PFSK-1 (cell line): ENCODE measurements at regions not wholly inside any gene's neighbourhood (a gene's known extent, or its start where the extent isn't known, plus 50 kb on each side); places are given as distances from the start of the nearest gene placed in this dataset.

ENCODE experiments used
- TAF1 ChIP-seq: IDR thresholded peaks from 2 replicates; pipeline ENCODE4 v1.6.1; 2012; ENCODE audit warnings: low read length, control low read depth, borderline replicate concordance; ENCODE audit not compliant: insufficient read depth
- TF ChIP-seq, protein P1 (sequence below), 2 experiments: IDR thresholded peaks; 2 replicates each; pipeline versions ENCODE4 v1.6.1 to v1.8.0; 2011 to 2012; ENCODE audit warnings: low read depth in 2 of 2, low read length in 2 of 2, control low read depth in 1 of 2, inconsistent platforms in 1 of 2, mild to moderate bottlenecking in 1 of 2, moderate library complexity in 1 of 2; ENCODE audit not compliant: insufficient read depth in 1 of 2

GRCh38 chr7:119482671-119483070 lies 790.3 kb upstream of the KCND2 start:
- TF ChIP-seq, protein P1, sequence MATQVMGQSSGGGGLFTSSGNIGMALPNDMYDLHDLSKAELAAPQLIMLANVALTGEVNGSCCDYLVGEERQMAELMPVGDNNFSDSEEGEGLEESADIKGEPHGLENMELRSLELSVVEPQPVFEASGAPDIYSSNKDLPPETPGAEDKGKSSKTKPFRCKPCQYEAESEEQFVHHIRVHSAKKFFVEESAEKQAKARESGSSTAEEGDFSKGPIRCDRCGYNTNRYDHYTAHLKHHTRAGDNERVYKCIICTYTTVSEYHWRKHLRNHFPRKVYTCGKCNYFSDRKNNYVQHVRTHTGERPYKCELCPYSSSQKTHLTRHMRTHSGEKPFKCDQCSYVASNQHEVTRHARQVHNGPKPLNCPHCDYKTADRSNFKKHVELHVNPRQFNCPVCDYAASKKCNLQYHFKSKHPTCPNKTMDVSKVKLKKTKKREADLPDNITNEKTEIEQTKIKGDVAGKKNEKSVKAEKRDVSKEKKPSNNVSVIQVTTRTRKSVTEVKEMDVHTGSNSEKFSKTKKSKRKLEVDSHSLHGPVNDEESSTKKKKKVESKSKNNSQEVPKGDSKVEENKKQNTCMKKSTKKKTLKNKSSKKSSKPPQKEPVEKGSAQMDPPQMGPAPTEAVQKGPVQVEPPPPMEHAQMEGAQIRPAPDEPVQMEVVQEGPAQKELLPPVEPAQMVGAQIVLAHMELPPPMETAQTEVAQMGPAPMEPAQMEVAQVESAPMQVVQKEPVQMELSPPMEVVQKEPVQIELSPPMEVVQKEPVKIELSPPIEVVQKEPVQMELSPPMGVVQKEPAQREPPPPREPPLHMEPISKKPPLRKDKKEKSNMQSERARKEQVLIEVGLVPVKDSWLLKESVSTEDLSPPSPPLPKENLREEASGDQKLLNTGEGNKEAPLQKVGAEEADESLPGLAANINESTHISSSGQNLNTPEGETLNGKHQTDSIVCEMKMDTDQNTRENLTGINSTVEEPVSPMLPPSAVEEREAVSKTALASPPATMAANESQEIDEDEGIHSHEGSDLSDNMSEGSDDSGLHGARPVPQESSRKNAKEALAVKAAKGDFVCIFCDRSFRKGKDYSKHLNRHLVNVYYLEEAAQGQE (IDR thresholded peaks at IDR 0.05; ENCODE audit: insufficient read depth in 1 of 2, low read depth in 2 of 2, low read length in 2 of 2), result no peak
- no peak for TF ChIP-seq TAF1
